GM21825 (cell line): ENCODE measurements at regions not wholly inside any gene's neighbourhood (a gene's known extent, or its start where the extent isn't known, plus 50 kb on each side); places are given as distances from the start of the nearest gene placed in this dataset.
"Not testable (repeated sequence)": the region's sequence is repeated elsewhere in the genome, so short reads cannot be mapped to it uniquely, and the experiment has no call there.

Source experiments
- ATAC-seq: cut with Tn5 transposase; IDR thresholded peaks from one replicate; pipeline ENCODE4 v1.9.1; 2021; ENCODE audit warnings: mild to moderate bottlenecking, moderate library complexity; ENCODE audit not compliant: unreplicated experiment

DNA sequence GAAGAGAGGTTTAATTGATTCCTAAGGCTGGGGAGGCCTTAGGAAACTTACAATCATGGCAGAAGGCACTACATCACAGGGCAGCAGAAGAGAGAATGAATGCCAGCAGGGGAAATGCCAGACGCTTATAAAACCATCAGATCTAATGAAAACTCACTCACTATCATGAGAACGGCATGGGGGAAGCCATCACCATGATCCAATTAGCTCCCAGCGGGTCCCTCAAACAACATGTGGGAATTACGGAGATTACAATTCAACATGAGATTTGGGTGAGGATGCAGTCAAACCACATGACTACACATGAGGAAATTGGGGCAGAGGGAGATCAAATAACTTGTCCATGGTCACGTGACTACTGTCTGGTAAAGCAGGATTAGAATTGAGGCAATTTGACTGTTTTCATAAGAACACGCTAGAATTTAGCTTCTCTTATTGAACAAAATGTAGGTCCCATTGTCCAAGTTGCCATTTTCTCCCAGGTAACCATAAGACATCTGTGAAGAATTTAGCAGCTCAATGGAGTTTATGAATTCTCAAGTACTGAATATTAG is 445.1 kb upstream of the CDH20 start:
- ATAC-seq, result no peak

DNA sequence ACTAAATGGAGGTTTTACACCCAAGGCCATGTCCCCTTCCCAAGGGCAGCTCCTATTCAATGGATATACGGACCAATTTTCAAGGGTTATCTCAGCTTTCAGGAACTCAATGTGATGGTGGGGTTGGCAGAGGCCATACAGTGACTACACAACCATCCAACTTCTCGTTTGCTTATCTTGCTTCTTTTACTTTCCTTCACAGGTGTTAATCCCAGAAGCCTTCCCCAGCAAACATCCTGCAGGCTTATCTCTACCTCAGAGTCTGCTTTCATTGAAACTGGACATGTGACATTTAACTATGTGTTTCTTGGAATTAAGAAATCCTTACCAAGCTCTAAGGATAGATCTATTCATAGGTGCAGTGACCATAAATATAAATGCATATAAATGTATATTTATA is 443.8 kb upstream of the CDH20 start:
- ATAC-seq, result no peak

DNA sequence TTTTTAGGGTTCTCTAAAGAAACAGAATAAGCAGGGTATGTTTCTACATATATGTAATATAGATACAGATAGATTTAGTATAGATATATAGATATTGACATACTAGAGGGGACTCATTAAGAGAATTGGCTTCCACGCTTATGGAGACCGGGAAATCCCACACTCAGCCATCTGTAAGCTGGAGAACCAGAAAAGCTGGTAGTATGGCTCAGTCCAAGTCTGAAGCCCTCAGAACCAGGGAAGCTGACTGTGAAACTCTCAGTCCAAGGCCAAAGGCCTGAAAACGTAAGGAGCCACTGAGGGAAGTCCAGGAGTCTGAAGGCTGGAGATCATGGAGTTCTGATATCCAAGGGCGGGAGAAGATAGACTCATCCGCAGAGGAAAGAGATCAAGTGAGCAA is 441.3 kb upstream of the CDH20 start:
- ATAC-seq, result no peak

DNA sequence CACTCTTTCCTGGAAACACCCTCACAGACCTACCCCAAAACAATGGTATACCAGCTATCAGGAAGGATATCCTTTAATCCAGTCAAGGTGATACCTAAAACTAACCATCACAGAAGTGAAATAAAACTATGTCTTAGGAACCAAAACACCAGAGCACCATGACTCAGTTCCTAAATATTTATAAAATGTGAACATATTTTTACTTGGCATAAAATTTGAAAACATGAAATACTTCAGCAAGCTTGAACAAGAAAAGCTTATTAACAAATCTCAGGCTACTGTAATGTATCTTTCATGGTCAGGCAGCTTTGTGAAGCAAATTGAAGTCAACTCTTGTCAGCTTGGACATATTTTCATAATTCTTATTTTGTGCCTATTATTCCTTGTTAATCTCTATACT is 440.8 kb upstream of the CDH20 start:
- no peak for ATAC-seq

DNA sequence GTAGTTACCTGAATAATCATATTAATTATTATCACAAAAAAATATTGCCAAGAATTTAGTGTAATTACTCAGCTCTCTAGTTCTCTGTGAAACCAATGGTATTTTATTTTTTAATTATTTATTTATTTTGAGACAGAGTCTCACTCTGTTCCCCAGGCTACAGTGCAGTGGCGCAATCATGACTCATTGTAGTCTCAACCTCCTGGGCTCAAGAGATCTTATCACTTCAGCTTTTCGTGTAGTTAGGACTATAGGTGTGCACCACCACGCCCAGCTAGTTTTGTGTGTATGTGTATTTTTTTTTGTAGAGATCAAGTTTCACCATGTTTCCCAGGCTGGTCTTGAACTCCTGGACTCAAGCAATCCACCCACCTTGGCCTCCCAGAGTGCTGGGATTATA is 440.4 kb upstream of the CDH20 start:
- ATAC-seq, result no peak

DNA sequence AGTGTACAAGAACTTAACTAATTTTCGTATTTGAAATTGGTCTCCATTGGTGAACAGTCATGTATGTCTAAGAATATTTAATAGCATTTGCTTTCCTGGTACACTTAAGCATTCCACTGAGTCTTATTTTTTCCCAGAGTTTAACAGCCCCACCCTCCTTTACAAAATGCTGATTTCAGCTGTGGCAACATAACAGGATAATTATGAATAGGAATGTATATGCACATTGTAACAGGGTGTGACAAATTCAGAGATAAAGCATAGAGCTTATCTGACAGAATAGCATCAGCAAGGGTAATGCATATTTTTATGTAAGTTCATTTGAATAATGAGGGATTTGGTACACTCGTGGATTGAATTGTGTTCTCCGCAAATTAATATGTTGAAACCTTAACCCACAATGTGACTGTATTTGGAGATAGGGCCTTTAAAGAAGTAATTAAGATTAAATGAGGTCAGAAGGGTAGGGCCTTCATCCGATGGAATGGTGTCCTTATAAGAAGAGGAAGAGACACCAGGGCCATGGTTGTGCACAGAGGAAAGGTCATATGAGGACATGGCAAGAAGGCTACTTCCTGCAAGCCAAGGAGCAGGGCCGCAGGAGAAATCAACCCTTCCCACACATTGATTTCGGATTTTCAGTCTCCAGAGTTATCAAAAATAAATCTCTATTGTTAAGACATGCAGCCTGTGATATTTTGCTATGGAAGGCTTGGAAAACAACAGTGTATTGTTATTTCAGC is 439.7 kb upstream of the CDH20 start:
- no peak for ATAC-seq

DNA sequence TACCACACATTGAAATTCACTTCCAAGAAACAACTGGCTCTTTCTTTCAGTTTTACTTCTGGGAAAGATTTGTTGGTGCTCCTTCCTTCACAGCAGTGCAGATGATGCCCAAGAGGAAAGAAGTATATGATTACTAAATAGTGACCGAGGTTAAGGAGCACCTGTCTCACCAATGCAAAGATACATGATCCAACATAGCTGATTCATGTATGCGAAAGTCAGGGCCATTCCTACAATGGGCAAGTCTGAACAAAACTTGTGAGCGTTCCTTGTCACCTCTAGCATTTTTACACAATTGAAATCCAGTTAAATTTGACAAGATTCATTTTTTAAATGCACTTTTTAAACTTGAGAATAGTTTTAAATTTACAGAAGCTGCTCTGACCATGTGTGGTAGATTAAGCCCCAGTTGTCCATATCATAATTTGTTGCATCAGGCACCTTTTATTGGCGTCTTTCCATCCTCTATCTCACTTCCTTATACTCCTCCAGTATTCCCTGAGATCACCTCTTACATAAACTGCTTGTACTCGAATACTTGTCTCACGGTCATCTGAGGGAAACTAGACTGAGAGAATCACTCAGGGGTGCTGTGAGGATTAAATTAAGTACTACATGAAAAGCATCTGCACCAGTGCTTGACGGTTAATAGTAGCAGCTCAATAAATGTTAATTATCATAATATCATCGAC is 438.8 kb upstream of the CDH20 start:
- ATAC-seq, result no peak

DNA sequence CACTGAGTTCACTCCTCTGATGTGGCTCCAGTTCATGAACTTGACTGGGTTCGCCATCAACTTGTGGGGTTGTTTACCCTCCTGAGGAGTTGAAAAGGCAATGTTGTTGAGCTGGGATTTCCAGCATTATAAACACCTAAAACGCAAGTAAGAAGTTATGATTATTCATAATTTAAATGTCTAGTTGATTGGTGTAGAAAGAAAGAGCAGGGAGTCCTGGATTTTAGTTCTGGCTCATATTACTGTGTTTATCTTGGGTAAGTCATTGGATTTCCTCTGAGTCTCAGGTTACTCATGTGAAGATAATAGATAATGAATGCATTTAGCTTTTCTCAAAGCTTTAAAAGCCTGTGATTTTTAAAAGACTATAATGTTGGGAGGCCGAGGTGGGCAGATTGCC is 438.0 kb upstream of the CDH20 start:
- no peak for ATAC-seq

DNA sequence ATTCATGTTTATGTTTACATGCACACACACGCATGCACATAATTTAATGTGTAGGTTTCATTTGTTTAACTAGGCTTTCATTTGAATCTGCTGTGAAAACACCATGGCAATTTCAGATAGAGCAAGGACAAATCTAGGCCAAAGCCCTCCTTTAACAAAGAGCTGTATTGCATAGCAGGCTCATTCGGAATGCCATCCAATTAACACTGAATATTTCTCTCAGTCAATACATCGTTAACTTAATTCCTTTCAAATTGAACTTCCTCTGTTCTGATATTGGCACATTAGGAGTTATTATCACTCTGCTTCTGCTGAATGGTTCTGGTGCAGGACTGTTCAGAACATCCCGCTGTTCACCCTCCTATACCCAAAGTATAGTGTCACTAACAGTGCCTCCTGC is 435.1 kb upstream of the CDH20 start:
- ATAC-seq, result no peak

DNA sequence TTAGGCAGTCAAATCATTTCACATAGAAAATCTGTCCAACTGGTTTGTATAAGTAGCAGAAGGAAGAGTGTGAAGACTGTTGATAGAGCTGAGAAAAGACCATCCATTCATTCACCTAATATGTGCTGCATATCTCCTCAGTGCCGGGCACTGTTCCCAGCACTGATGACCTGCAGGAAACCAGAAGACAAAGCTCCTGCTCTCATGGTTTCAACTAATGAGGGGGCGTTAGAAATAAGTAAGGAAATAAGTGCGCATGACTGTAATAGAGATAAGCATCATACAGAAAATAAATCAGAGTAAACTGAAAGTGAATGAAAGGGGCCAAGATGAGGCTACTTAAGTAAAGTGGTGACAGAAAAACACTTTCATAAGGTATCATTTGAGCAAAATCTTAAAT is 427.5 kb upstream of the CDH20 start:
- ATAC-seq, result no peak

DNA sequence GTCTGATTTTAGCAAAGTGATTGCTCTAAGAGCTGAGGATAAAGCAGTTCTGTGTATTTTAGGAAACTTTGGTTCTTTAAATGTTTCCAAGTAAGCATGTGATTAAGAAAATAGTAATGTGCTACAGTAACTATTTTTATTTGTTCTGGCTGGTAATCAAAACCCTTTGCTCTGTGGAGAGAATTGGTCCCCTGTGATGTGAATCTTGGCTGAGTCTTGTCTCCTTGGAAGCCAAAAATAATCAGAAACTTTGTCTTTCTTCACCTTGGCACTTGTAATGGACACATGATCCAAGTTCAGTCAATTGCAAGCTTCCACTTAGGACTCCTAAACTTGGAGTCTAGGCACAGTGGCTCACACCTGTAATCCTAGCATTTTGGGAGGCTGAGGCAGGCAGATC is 422.7 kb upstream of the CDH20 start:
- no peak for ATAC-seq

DNA sequence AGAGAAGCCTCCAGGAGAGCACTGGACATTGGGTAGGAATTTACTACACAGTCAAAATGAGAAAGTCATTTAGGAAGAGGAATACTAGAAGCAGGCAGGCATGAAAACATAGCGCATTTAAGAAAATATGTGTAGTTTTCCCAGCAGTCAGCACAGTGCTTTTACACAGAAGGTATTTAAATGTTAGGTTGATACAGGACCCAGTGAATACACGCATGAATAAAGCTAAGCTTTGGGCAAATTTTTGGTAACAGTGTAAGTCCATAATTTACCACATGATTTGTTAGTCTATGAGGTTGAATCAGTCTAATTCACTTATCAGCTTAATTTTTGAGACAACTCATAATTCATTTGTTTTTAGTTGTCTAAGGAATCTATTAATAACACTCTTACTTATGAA is 421.7 kb upstream of the CDH20 start:
- no peak for ATAC-seq

DNA sequence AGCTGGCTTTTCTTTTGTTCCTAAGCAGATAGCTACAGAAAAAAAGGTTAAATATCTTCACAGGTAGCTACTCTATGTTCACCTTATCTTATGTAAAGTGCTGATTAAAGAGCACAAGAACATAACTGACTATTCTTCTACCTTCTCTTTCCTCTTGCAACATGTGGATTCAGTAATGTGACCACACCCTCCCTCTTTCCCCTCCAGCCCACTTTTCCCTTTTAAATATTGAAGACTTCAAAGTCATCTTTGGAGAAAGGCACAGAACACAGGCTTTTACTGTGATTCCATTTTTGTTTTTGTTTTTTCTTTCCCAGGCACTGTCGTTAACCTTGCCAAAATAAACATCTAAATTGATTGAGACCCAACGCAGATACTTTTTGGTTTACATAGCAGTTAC is 418.1 kb upstream of the CDH20 start:
- ATAC-seq, result no peak

DNA sequence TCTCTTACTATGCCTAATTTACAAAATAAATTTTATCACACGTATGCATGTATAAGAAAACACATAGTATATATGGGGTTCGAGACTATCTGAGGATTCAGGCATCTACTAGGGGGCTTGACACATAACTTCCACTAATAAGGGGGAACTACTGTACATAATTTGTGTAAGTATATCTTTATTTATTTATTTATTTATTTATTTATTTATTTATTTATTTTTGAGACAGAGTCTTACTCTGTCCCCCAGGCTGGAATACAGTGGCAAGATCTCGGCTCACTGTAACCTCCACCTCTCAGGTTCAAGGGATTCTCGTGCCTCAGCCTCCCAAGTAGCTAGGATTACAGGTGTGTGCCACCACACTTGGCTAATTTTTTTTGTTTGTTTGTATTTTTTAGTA is 414.4 kb upstream of the CDH20 start:
- not testable (repeated sequence) for ATAC-seq

DNA sequence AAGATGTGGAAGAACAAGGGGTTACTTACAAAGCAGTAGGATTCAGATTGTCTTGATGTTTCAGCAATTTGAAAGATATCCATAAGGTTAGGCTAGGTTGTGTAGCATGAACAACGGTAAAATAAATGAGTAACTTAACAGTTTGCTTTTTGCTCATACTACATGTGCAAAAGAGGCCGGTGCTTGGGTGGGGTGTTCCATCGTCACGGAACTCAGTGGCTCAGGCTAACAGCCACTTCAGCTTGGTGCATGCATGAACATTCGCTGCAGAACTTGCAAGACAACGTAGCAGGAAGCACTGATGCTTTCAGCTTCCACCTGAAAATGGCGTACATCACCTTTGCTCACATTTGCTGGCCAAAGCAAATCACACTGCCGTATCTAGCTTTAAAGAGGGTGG is 407.3 kb upstream of the CDH20 start:
- no peak for ATAC-seq

DNA sequence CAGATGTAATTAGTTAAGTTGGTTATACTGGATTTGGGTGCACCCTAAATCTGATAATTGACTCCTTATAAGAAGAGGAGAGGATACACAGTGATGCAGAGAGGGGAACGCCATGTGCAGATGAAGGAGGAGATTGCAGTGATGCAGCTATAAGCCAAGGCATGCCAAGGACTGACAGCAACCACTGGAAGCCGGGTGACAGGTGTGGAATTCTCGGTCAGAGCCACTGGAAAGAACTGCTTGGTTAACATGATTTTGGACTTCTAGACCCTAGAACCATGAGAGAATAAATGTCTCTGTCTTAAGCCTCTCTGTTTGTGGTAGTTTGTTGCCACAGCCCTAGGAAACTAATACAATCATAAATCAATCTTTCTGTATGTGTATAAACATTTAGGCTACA is 403.3 kb upstream of the CDH20 start:
- no peak for ATAC-seq

DNA sequence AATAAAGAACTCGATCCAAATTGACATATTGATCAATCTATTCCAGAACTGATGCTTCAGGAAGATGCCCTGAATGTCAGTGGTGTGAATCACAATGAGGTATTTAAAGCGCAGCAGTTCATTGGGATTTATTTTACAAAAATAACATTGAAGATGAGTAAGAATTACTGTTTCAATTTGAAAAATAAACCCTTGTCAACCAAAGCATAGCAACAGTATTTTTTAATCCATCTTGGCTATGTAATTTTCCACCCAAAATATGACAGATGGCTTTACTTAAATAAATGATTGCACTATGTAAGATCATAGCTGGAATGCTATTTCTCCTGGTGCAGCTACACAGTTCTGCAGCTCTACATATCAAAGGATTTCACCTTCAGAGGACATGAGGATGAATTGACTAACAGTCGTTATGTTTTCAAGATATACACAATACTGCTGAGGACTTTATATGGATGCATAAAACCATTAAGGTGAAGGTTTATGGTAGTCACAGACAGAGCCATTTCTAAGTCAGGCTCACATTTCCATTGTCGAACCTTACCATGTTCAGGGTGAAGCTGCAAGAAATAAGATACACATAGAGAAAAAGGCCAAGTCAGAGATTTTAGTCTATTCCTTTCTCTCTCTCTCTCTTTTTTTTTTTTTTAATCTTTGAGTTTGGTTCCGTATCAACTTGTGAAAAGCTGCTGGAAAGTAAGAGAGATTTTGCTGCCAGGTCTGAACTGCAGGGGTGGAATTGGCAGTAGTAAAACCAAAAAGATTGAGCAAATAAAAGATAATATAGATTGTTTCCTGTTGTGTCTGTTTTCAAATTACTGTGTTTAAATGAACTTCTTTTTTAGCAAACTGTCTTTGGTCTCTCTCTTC is 398.0 kb upstream of the CDH20 start:
- no peak for ATAC-seq

DNA sequence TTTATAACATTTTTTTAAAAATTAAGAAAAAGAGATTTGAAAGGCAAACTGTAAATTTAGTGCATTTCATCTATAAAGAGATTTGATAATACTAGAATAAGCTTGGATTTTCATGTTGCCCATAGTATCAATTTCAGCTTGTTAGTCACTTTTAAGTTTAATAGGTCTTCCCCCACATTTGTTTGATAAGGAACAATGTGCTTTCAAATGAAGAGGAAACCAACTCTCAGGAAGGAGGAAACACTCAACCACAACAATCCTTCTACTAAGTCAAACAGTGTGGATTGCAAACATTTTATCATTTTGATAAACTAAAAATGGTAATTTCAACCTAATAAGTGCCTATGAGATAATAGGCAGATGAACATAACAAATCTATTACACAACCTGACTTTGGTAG is 397.1 kb upstream of the CDH20 start:
- ATAC-seq, result no peak

DNA sequence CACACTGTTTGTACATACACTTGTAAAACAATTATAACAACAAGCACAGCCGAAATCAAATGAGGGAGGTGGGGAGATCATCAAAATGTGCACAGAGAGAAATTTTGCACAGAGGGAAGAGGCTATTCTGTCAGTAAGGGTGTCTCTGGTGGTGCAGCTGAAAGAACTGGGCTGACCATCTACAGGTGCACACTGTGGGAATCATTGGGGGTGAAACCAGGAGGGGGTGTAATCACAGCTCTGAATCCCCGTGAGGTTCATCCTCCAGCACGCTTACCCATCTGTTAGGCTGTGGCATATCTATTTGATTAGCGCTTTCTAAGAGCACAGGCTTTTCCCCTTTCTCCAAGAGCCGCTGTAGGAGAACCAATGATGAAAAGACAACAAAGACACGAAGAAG is 389.9 kb upstream of the CDH20 start:
- no peak for ATAC-seq

DNA sequence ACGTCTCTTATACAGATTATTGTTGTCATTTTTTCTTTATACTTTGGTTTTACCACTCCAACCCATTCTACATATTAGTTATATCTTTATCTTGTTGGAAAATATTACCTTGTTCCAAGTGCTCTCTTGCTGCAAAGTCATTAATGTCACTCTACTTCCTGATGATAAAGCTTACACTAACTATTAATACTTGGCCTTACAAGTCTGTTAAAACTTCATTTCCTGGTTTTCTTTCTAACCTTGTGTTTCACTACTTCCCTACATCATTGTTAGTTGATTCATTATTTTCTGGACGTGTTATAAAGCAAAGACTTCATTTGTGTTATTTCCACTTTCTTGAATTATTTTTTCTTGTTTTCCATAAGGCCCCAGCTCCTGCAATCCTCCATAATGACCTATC is 382.6 kb upstream of the CDH20 start:
- ATAC-seq, result no peak

DNA sequence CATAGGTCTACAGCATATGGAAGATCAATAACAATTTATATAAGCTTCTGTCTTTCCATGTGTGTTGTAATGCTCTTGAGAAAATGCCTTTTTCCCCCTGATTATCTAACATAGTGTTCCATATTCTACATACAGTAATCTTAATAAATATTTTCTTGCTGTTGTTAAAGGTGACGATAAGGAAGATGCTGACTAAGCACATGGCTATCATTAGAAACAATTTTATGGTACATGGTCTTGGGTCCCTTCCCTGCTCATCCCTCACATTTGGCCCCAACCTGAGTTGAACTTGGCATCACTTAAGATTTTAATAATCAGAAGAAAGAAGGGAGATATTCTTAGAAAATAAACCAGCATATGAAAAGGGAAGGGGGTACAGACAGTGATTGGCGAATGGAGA is 382.1 kb upstream of the CDH20 start:
- no peak for ATAC-seq

DNA sequence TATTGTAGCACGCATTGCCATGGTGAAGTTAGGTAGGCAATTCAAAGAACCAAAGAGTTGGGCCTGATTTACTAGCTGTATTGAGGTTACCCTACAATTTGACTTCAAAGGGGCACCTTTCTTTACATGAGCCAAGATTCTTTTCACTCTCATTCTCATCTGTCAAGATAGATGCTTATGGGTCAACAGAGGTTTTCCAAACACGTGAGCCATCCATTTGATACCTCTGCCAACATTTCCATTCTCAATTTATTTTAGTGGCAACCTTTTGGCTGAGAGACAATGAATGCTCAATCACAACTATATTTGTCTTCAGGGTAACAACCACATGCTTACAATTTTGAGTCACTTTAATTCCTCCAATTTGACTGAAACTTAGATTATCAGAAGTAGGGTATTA is 370.6 kb upstream of the CDH20 start:
- ATAC-seq, result no peak
